Liver (tissue), 8 donors: ENCODE measurements at regions not wholly inside any gene's neighbourhood (a gene's known extent, or its start where the extent isn't known, plus 50 kb on each side); places are given as distances from the start of the nearest gene placed in this dataset.
"Not testable (repeated sequence)": the region's sequence is repeated elsewhere in the genome, so short reads cannot be mapped to it uniquely, and the experiment has no call there.

Experiments used
- DNase-seq: peaks from one replicate; pipeline ENCODE4 v3.0.0-alpha.2; 2017; ENCODE audit warnings: low spot score
- H3K27ac ChIP-seq, 2 donors: one replicate each; pipeline ENCODE4 v1.7.0; 2013; ENCODE audit warnings: inconsistent platforms in 2 of 2, low read length in 2 of 2, control low read depth in 1 of 2, low read depth in 1 of 2, mild to moderate bottlenecking in 1 of 2
- H3K27me3 ChIP-seq, 4 donors: one replicate each; pipeline versions ENCODE4 v1.6.1 to v1.7.0; 2013; ENCODE audit warnings: low read length in 3 of 4, inconsistent platforms in 1 of 4, mild to moderate bottlenecking in 1 of 4, moderate library complexity in 1 of 4; ENCODE audit not compliant: control insufficient read depth in 4 of 4, insufficient read depth in 4 of 4
- H3K36me3 ChIP-seq, 4 donors: one replicate each; pipeline versions ENCODE4 v1.6.1 to v1.7.0; 2013; ENCODE audit warnings: low read length in 3 of 4, mild to moderate bottlenecking in 3 of 4, low read depth in 1 of 4, moderate library complexity in 1 of 4; ENCODE audit not compliant: control insufficient read depth in 4 of 4, insufficient read depth in 3 of 4
- H3K4me1 ChIP-seq, 4 donors: one replicate each; pipeline versions ENCODE4 v1.6.1 to v1.7.0; 2013; ENCODE audit warnings: low read length in 3 of 4, mild to moderate bottlenecking in 3 of 4, moderate library complexity in 1 of 4; ENCODE audit not compliant: control insufficient read depth in 4 of 4, insufficient read depth in 4 of 4
- H3K4me3 ChIP-seq, 3 donors: one replicate each; pipeline versions ENCODE4 v1.6.1 to v1.7.0; 2013; ENCODE audit warnings: low read length in 3 of 3, control low read depth in 1 of 3, low read depth in 1 of 3, mild to moderate bottlenecking in 1 of 3
- H3K9ac ChIP-seq, 2 donors: one replicate each; pipeline ENCODE4 v1.7.0; 2013; ENCODE audit warnings: low read length in 2 of 2, mild to moderate bottlenecking in 2 of 2, moderate library complexity in 2 of 2, control low read depth in 1 of 2, low read depth in 1 of 2
- H3K9me3 ChIP-seq, 4 donors: one replicate each; pipeline versions ENCODE4 v1.6.1 to v1.7.0; 2013; ENCODE audit warnings: low read length in 3 of 4; ENCODE audit not compliant: control insufficient read depth in 4 of 4
- ATF3 ChIP-seq: IDR thresholded peaks from 2 replicates; pipeline ENCODE4 v1.6.1; 2016; ENCODE audit warnings: antibody characterized with exemption
- CTCF ChIP-seq: fragments of 150-350 bp; IDR thresholded peaks from 2 replicates; pipeline ENCODE4 v1.5.1; 2017; ENCODE audit warnings: improper control_type of control experiment, low read depth, low read length; ENCODE audit not compliant: missing input control
- FOXA1 ChIP-seq: IDR thresholded peaks from 2 replicates; pipeline ENCODE4 v1.6.1; 2016; ENCODE audit warnings: antibody characterized with exemption
- FOXA2 ChIP-seq: IDR thresholded peaks from 2 replicates; pipeline ENCODE4 v1.6.1; 2016; ENCODE audit warnings: antibody characterized with exemption
- GABPA ChIP-seq, 2 donors: IDR thresholded peaks in 1 of 2; conservative IDR thresholded peaks in 1 of 2; 2 replicates each; pipeline ENCODE4 v1.6.1; 2016; ENCODE audit warnings: antibody characterized with exemption in 2 of 2, mild to moderate bottlenecking in 1 of 2, moderate library complexity in 1 of 2
- HNF4A ChIP-seq, 2 donors: conservative IDR thresholded peaks; 2 replicates each; pipeline ENCODE4 v1.6.1; 2016; ENCODE audit warnings: antibody characterized with exemption in 2 of 2, mild to moderate bottlenecking in 2 of 2
- HNF4G ChIP-seq: IDR thresholded peaks from 2 replicates; pipeline ENCODE4 v1.6.1; 2016; ENCODE audit warnings: antibody characterized with exemption
- JUND ChIP-seq, 2 donors: IDR thresholded peaks; 2 replicates each; pipeline ENCODE4 v1.6.1; 2016; ENCODE audit warnings: antibody characterized with exemption in 2 of 2
- RAD21 ChIP-seq, 2 donors: IDR thresholded peaks; 2 replicates each; pipeline ENCODE4 v1.6.1; 2016; ENCODE audit warnings: antibody characterized with exemption in 2 of 2, mild to moderate bottlenecking in 2 of 2
- REST ChIP-seq: IDR thresholded peaks from 2 replicates; pipeline ENCODE4 v1.6.1; 2016; ENCODE audit warnings: antibody characterized with exemption, mild to moderate bottlenecking
- RXRA ChIP-seq, 2 donors: IDR thresholded peaks; 2 replicates each; pipeline ENCODE4 v1.6.1; 2017 to 2018; ENCODE audit warnings: antibody characterized with exemption in 2 of 2, mild to moderate bottlenecking in 1 of 2
- SP1 ChIP-seq: IDR thresholded peaks from 2 replicates; pipeline ENCODE4 v1.6.1; 2018; ENCODE audit warnings: antibody characterized with exemption, mild to moderate bottlenecking
- TAF1 ChIP-seq: conservative IDR thresholded peaks from 2 replicates; pipeline ENCODE4 v1.6.1; 2016; ENCODE audit warnings: antibody characterized with exemption, mild to moderate bottlenecking
- ZBTB33 ChIP-seq: IDR thresholded peaks from 2 replicates; pipeline ENCODE4 v1.6.1; 2016; ENCODE audit warnings: antibody characterized with exemption
- WGBS: extraction: QIAGEN DNeasy Blood & Tissue Kit; methylation state at CpG from one replicate; pipeline ENCODE4 v1.1.7; 2013; 5-methylcytosine and 5-hydroxymethylcytosine counted together
- donor health status: healthy.
- donor health status: healthy.
- donor health status: healthy.
- donor health status: healthy.
- donor health status: healthy.

- Histone ChIP-seq H3K4me1 (no peaks in the 10 kb centered on the region), H3K9ac (no peak overlapping the region), H3K4me3 (no peak overlapping the region), H3K27ac (no peak overlapping the region), H3K9me3 (no peaks in the 10 kb centered on the region), H3K27me3 (no peaks in the 10 kb centered on the region), H3K36me3 (no peaks in the 10 kb centered on the region)
- DNase-seq: no peak
- TF ChIP-seq ATF3: no peak
- TF ChIP-seq FOXA2: no peak
- TF ChIP-seq FOXA1: no peak
- TF ChIP-seq TAF1: no peak
- TF ChIP-seq RAD21 (IDR thresholded peaks at IDR 0.05): no peak
- no peak for TF ChIP-seq HNF4A (conservative IDR thresholded peaks at IDR 0.05)
- TF ChIP-seq ZBTB33: no peak
- no peak for TF ChIP-seq CTCF
- WGBS: 86% methylated on average over 1 of the region's 1 CpG
Measured at GRCh38 chr3:71940486-71940885, 155.5 kb upstream of the PROK2 start.

GRCh38 chr3:71938081-71938480 lies 153.1 kb upstream of the PROK2 start:
- H3K9me3 ChIP-seq, H3K27me3 ChIP-seq, H3K4me3 ChIP-seq, H3K36me3 ChIP-seq, H3K4me1 ChIP-seq, DNase-seq, H3K27ac ChIP-seq, H3K9ac ChIP-seq: not testable (repeated sequence)
- WGBS: 84% methylated on average over 3 of the region's 3 CpGs

GRCh38 chr3:71936681-71937080 lies 151.7 kb upstream of the PROK2 start:
- H3K36me3 ChIP-seq: no peaks in the 10 kb centered on the region
- no peaks in the 10 kb centered on the region for H3K4me1 ChIP-seq
- TF ChIP-seq TAF1 (no peak), HNF4A (conservative IDR thresholded peaks at IDR 0.05) (no peak), RAD21 (IDR thresholded peaks at IDR 0.05) (no peak), SP1 (no peak), REST (no peak), HNF4G (no peak), ATF3 (no peak), JUND (IDR thresholded peaks at IDR 0.05) (no peak), CTCF (no peak), RXRA (IDR thresholded peaks at IDR 0.05) (no peak), GABPA (IDR thresholded peaks at IDR 0.05 in 1 of 2, conservative IDR thresholded peaks at IDR 0.05 in 1 of 2) (no peak), FOXA1 (no peak), ZBTB33 (no peak)
- WGBS: 94% methylated on average over 8 of the region's 8 CpGs
- DNase-seq: no peak
- no peak overlapping the region for H3K27ac ChIP-seq
- H3K9me3 ChIP-seq: no peaks in the 10 kb centered on the region
- no peak overlapping the region for H3K4me3 ChIP-seq
- no peak overlapping the region for H3K9ac ChIP-seq
- no peaks in the 10 kb centered on the region for H3K27me3 ChIP-seq
